HepG2 (cell line): ENCODE measurements at regions not wholly inside any gene's neighbourhood (a gene's known extent, or its start where the extent isn't known, plus 50 kb on each side); places are given as distances from the start of the nearest gene placed in this dataset.

ENCODE experiments used
- ATAC-seq: fragments of 200-7000 bp; cut with Tn5 transposase; 3 replicates; pipeline ENCODE4 v1.9.1; 2020; ENCODE audit warnings: mild to moderate bottlenecking, moderate library complexity
- BruUV-seq: library from RNA; stranded (reverse); fragments of 400-500 nt; replicated peaks from 2 replicates; lab custom pipeline; 2021; lab: Mats Ljungman, UMichigan
- CTCF ChIA-PET: fragments of 300-600 bp; formaldehyde crosslinking; extraction: SDS; loops from one replicate; lab custom pipeline; 2021; ENCODE audit warnings: low total read pairs, inconsistent platforms, low intra/inter-chr PET ratio; lab: Yijun Ruan, JAX
- POLR2A ChIA-PET: fragments of 350-600 bp; sonication (Branson Sonifier 250); formaldehyde crosslinking; loops from one replicate; lab custom pipeline; 2020; ENCODE audit warnings: antibody characterized with exemption, inconsistent platforms; lab: Yijun Ruan, JAX
- DNase-seq: peaks from one replicate; pipeline ENCODE4 v3.0.0-alpha.2; 2015; ENCODE audit warnings: low spot score
- FAIRE-seq: peaks from 3 replicates; lab custom pipeline; 2011; peaks lifted over from hg19 to GRCh38; lab: Jason Lieb, UNC
- H2AFZ ChIP-seq: one replicate; pipeline ENCODE4 v1.6.1; 2011; ENCODE audit warnings: low read length, inconsistent platforms
- H3K27ac ChIP-seq: fragments of 300-600 bp; 3 replicates; pipeline ENCODE4 v1.8.0; 2011; ENCODE audit warnings: mixed run types, mild to moderate bottlenecking, mixed read lengths, low read length, inconsistent platforms; ENCODE audit not compliant: insufficient read depth; ENCODE audit errors: extremely low read length
- H3K27me3 ChIP-seq, 2 experiments: fragments of 200-600 bp in 1 of 2; 2 replicates in 1 of 2; 3 replicates in 1 of 2; pipeline versions ENCODE4 v1.6.0 to v1.8.0; 2011; ENCODE audit warnings: low read length in 2 of 2, mild to moderate bottlenecking in 2 of 2, moderate library complexity in 2 of 2, inconsistent platforms in 1 of 2; ENCODE audit not compliant: insufficient read depth in 2 of 2, control insufficient read depth in 1 of 2
- H3K36me3 ChIP-seq, 2 experiments: fragments of 200-600 bp in 1 of 2; replicated peaks in 1 of 2; 2 replicates in 1 of 2; 3 replicates in 1 of 2; pipeline versions ENCODE4 v1.5.1 to v1.8.0; 2011; ENCODE audit warnings: low read length in 2 of 2, inconsistent platforms in 1 of 2; ENCODE audit not compliant: insufficient read depth in 2 of 2, control insufficient read depth in 1 of 2
- H3K4me1 ChIP-seq: 2 replicates; pipeline ENCODE4 v1.5.1; 2012; ENCODE audit warnings: low read length, inconsistent platforms; ENCODE audit not compliant: insufficient read depth
- H3K4me2 ChIP-seq: 2 replicates; pipeline ENCODE4 v1.6.0; 2011; ENCODE audit warnings: low read depth, low read length, inconsistent platforms
- H3K4me3 ChIP-seq, 3 experiments: fragments of 200-600 bp in 1 of 3; sonication (generic), shearing (Covaris generic) in 1 of 3; replicated peaks in 1 of 3; 2 replicates each; pipeline ENCODE4 v1.5.1; 2011 to 2016; ENCODE audit warnings: low read length in 3 of 3, inconsistent platforms in 2 of 3, low read depth in 2 of 3, mild to moderate bottlenecking in 2 of 3, control low read depth in 1 of 3, mixed read lengths in 1 of 3; ENCODE audit not compliant: insufficient read depth in 1 of 3
- H3K79me2 ChIP-seq: one replicate; pipeline ENCODE4 v1.6.1; 2011; ENCODE audit warnings: low read length, inconsistent platforms; ENCODE audit not compliant: insufficient read depth
- H3K9ac ChIP-seq: 2 replicates; pipeline ENCODE4 v1.6.0; 2011; ENCODE audit warnings: mild to moderate bottlenecking, low read depth, low read length, inconsistent platforms; ENCODE audit not compliant: insufficient read depth
- H3K9me3 ChIP-seq: 2 replicates; pipeline ENCODE4 v1.5.1; 2012; ENCODE audit warnings: mild to moderate bottlenecking, low read length
- H4K20me1 ChIP-seq: 2 replicates; pipeline ENCODE4 v1.6.0; 2011; ENCODE audit warnings: inconsistent platforms, mild to moderate bottlenecking, low read length, moderate library complexity; ENCODE audit not compliant: insufficient read depth
- FOXO4 ChIP-seq: sonication (generic); formaldehyde crosslinking; conservative IDR thresholded peaks from 2 replicates; pipeline ENCODE4 v1.8.1; 2023; ENCODE audit warnings: missing genetic modification reagents
- MAFF ChIP-seq: IDR thresholded peaks from 2 replicates; pipeline ENCODE4 v1.6.1; 2011; ENCODE audit warnings: low read depth, low read length, improper control_type of control experiment
- NFE2L2 ChIP-seq: fragments of 150-350 bp; IDR thresholded peaks from 2 replicates; pipeline ENCODE4 v1.6.1; 2014; ENCODE audit warnings: low read length
- SP1 ChIP-seq, 2 experiments: fragments of 450-650 bp in 1 of 2; sonication (generic) in 1 of 2; formaldehyde crosslinking in 1 of 2; IDR thresholded peaks; 2 replicates each; pipeline versions ENCODE4 v1.4.0 to v1.6.1; 2016 to 2020; ENCODE audit warnings: missing genetic modification reagents in 1 of 2
- TIGD3 ChIP-seq: sonication (generic); formaldehyde crosslinking; IDR thresholded peaks from 2 replicates; pipeline ENCODE4 v1.5.1; 2020; ENCODE audit warnings: mild to moderate bottlenecking, missing genetic modification reagents, borderline replicate concordance
- ZBTB20 ChIP-seq: sonication (generic); formaldehyde crosslinking; IDR thresholded peaks from 2 replicates; pipeline ENCODE4 v1.8.1; 2023; ENCODE audit warnings: missing genetic modification reagents, low read depth, mild to moderate bottlenecking, borderline replicate concordance
- ZNF138 ChIP-seq: sonication (generic); formaldehyde crosslinking; IDR thresholded peaks from 2 replicates; pipeline ENCODE4 v1.5.0; 2020; ENCODE audit warnings: mild to moderate bottlenecking, low read depth, missing genetic modification reagents
- ZNF160 ChIP-seq: sonication (generic); formaldehyde crosslinking; IDR thresholded peaks from 2 replicates; pipeline ENCODE4 v1.8.0; 2022; ENCODE audit warnings: mild to moderate bottlenecking, inconsistent platforms, missing genetic modification reagents
- ZNF460 ChIP-seq: sonication (generic); formaldehyde crosslinking; IDR thresholded peaks from 2 replicates; pipeline ENCODE4 v1.5.1; 2020; ENCODE audit warnings: missing genetic modification reagents, mild to moderate bottlenecking, borderline replicate concordance
- ZNF652 ChIP-seq: IDR thresholded peaks from 2 replicates; pipeline ENCODE4 v1.6.1; 2016; ENCODE audit warnings: low read depth, borderline replicate concordance
- WGBS: methylation state at CpG from one replicate; pipeline ENCODE4 v1.1.6; 2017; ENCODE audit warnings: low lambda C conversion rate; 5-methylcytosine and 5-hydroxymethylcytosine counted together
- in situ Hi-C: cut with HindIII; loops from 2 replicates; pipeline ENCODE4 v1.10.0; 2017; ENCODE audit warnings: low pct_unique_long_range_greater_than_20kb; ENCODE audit not compliant: extremely low pct_ligation_motif_present
- intact Hi-C: fragments of 100-400 bp; cut with micrococcal nuclease; formaldehyde crosslinking; loops from one replicate; pipeline ENCODE4 v1.10.0; 2022; ENCODE audit not compliant: unreplicated experiment

- Histone ChIP-seq H3K27ac (no peak overlapping the region), H3K4me3 (no peak overlapping the region), H2AFZ (no peak overlapping the region), H3K9me3 (no peaks in the 10 kb centered on the region), H3K4me2 (no peak overlapping the region), H3K36me3 (no peaks in the 10 kb centered on the region), H3K4me1 (no peaks in the 10 kb centered on the region), H3K79me2 (no peaks in the 10 kb centered on the region), H3K27me3 (no peaks in the 10 kb centered on the region), H3K9ac (no peak overlapping the region), H4K20me1 (no peaks in the 10 kb centered on the region)
- ChIA-PET CTCF (no interaction called here), POLR2A (no interaction called here)
- WGBS: no CpG with 5 or more reads among the region's 1 CpG
- FAIRE-seq (no peak), DNase-seq (no peak), ATAC-seq (no peak)
- TF ChIP-seq ZNF652 (no peak), ZNF160 (no peak), ZNF138 (CRISPR knock-in tag) (no peak), TIGD3 (CRISPR knock-in tag) (no peak), ZBTB20 (CRISPR knock-in tag) (no peak), NFE2L2 (no peak), MAFF (no peak), SP1 (IDR thresholded peaks at IDR 0.05) (no peak), SP1 (CRISPR knock-in tag; IDR thresholded peaks at IDR 0.05) (no peak), ZNF460 (CRISPR knock-in tag) (no peak), FOXO4 (CRISPR knock-in tag) (no peak)
- in situ Hi-C loops (no loop called here), intact Hi-C loops (no loop called here)
- no TSS peak for BruUV-seq
Measured at GRCh38 chrX:10698318-10698640, 77.9 kb upstream of the MID1 start.
